Tibial nerve (tissue), 3 donors: ENCODE measurements at regions not wholly inside any gene's neighbourhood (a gene's known extent, or its start where the extent isn't known, plus 50 kb on each side); places are given as distances from the start of the nearest gene placed in this dataset.

Experiments
- CTCF ChIP-seq, 5 experiments: fragments of 200-600 bp in 3 of 5; fragments of 450-650 bp in 2 of 5; sonication (generic) in 3 of 5; IDR thresholded peaks; one replicate each; pipeline ENCODE4 v1.5.1; 2016 to 2019; ENCODE audit warnings: antibody characterized with exemption in 5 of 5, mild to moderate bottlenecking in 3 of 5, moderate library complexity in 2 of 5
- POLR2A ChIP-seq, 2 donors: fragments of 450-650 bp; IDR thresholded peaks; one replicate each; pipeline ENCODE4 v1.6.1; 2017; ENCODE audit warnings: antibody characterized with exemption in 2 of 2, mild to moderate bottlenecking in 2 of 2, moderate library complexity in 2 of 2

GRCh38 chr21:19523061-19523460 lies 1119.5 kb upstream of the TMPRSS15 start:
- TF ChIP-seq CTCF (IDR thresholded peaks at IDR 0.05) (no peak), POLR2A (IDR thresholded peaks at IDR 0.05) (no peak)
